Natural killer cell (primary cell): ENCODE measurements at regions not wholly inside any gene's neighbourhood (a gene's known extent, or its start where the extent isn't known, plus 50 kb on each side); places are given as distances from the start of the nearest gene placed in this dataset.

ENCODE experiments used
- ATAC-seq, 3 donors: fragments of 150-1000 bp in 2 of 3; fragments of 200-7000 bp in 1 of 3; cut with Tn5 transposase; 1 replicate in 1 of 3; 2 replicates in 2 of 3; pipeline ENCODE4 v1.10.0; 2021; ENCODE audit warnings: mild to moderate bottlenecking in 2 of 3, moderate library complexity in 2 of 3
- DNase-seq, 2 donors: peaks; one replicate each; pipeline versions ENCODE4 v3.0.0 to v3.0.0-alpha.2; 2013 to 2021; ENCODE audit warnings: mixed read lengths in 1 of 2
- H3K27ac ChIP-seq: one replicate; pipeline ENCODE4 v1.5.1; 2013; ENCODE audit warnings: mild to moderate bottlenecking, low read length
- H3K27me3 ChIP-seq: one replicate; pipeline ENCODE4 v1.6.1; 2013; ENCODE audit warnings: low read length; ENCODE audit not compliant: control insufficient read depth, insufficient read depth
- H3K36me3 ChIP-seq: one replicate; pipeline ENCODE4 v1.6.1; 2013; ENCODE audit warnings: low read length; ENCODE audit not compliant: control insufficient read depth, insufficient read depth
- H3K4me1 ChIP-seq: one replicate; pipeline ENCODE4 v1.6.1; 2013; ENCODE audit warnings: low read length; ENCODE audit not compliant: control insufficient read depth, insufficient read depth
- H3K4me3 ChIP-seq: one replicate; pipeline ENCODE4 v1.5.1; 2013; ENCODE audit warnings: low read length
- H3K9me3 ChIP-seq: one replicate; pipeline ENCODE4 v1.6.1; 2013; ENCODE audit warnings: low read length; ENCODE audit not compliant: control insufficient read depth, insufficient read depth
- H3K27ac Mint-ChIP-seq, 2 donors: one replicate each; pipeline ENCODE4 v1.8.0; 2022; ENCODE audit warnings: mild to moderate bottlenecking in 2 of 2, mixed read lengths in 2 of 2, moderate library complexity in 1 of 2
- H3K27me3 Mint-ChIP-seq, 2 donors: one replicate each; pipeline ENCODE4 v1.8.0; 2022; ENCODE audit warnings: low read depth in 2 of 2, mixed read lengths in 2 of 2
- H3K36me3 Mint-ChIP-seq: one replicate; pipeline ENCODE4 v1.8.0; 2022; ENCODE audit warnings: mixed read lengths
- H3K4me1 Mint-ChIP-seq, 2 donors: one replicate each; pipeline ENCODE4 v1.8.0; 2022; ENCODE audit warnings: mixed read lengths in 2 of 2
- H3K4me3 Mint-ChIP-seq: one replicate; pipeline ENCODE4 v1.8.0; 2022; ENCODE audit warnings: mild to moderate bottlenecking, moderate library complexity, mixed read lengths
- H3K9me3 Mint-ChIP-seq, 2 donors: one replicate each; pipeline ENCODE4 v1.8.0; 2022; ENCODE audit warnings: mixed read lengths in 2 of 2
- WGBS: methylation state at CpG from one replicate; pipeline ENCODE4 v1.1.7; 2013; ENCODE audit warnings: missing lambda C conversion rate; ENCODE audit not compliant: insufficient coverage; 5-methylcytosine and 5-hydroxymethylcytosine counted together
- intact Hi-C: fragments of 100-400 bp; cut with micrococcal nuclease; formaldehyde crosslinking; loops from one replicate; pipeline ENCODE4 v1.14.2; 2022
- TF ChIP-seq, protein P1 (sequence below): fragments of 200-600 bp; IDR thresholded peaks from one replicate; pipeline ENCODE4 v1.8.0; 2022; ENCODE audit warnings: antibody characterized with exemption

GRCh38 chr15:31480356-31481025 is 153.9 kb downstream of the KLF13 start:
- Mint-ChIP-seq H3K27ac (peak overlapping the region in 1 of 2 donors; percentile 13), H3K4me3 (no peak overlapping the region), H3K27me3 (peaks cover 0 to 3% of the 10 kb centered on the region in 2 donors), H3K4me1 (peaks cover 26 to 41% of the 10 kb centered on the region in 2 donors), H3K9me3 (no peaks in the 10 kb centered on the region), H3K36me3 (no peaks in the 10 kb centered on the region)
- Histone ChIP-seq H3K27ac (no peak overlapping the region), H3K27me3 (no peaks in the 10 kb centered on the region), H3K4me3 (no peak overlapping the region), H3K9me3 (no peaks in the 10 kb centered on the region), H3K36me3 (no peaks in the 10 kb centered on the region), H3K4me1 (peaks cover 25% of the 10 kb centered on the region)
- TF ChIP-seq, protein P1, sequence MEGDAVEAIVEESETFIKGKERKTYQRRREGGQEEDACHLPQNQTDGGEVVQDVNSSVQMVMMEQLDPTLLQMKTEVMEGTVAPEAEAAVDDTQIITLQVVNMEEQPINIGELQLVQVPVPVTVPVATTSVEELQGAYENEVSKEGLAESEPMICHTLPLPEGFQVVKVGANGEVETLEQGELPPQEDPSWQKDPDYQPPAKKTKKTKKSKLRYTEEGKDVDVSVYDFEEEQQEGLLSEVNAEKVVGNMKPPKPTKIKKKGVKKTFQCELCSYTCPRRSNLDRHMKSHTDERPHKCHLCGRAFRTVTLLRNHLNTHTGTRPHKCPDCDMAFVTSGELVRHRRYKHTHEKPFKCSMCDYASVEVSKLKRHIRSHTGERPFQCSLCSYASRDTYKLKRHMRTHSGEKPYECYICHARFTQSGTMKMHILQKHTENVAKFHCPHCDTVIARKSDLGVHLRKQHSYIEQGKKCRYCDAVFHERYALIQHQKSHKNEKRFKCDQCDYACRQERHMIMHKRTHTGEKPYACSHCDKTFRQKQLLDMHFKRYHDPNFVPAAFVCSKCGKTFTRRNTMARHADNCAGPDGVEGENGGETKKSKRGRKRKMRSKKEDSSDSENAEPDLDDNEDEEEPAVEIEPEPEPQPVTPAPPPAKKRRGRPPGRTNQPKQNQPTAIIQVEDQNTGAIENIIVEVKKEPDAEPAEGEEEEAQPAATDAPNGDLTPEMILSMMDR = no peak
- ATAC-seq = no peak
- 80% methylated on average over 10 of the region's 12 CpGs for WGBS
- intact Hi-C loops = no loop called here
- no peak for DNase-seq

DNA sequence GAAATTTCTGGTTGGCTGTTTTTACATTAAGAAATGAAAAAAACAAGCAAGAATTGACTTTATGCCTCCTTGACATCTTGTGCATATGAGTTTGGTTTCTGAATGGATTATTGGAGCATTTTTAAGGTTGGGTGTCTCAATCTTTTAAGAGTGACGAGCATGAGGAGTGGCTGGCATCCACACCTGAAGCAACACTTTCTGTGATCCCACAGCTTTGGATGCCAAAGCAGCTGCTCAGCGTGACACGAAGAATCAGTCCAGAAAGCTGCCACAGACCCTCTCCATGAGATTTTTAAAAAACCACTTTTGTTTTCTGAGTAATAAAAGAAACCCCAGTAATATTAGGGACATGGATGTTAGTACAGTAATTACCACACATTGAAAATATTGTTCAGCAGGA is 154.5 kb downstream of the KLF13 start:
- Histone ChIP-seq H3K9me3 (no peaks in the 10 kb centered on the region), H3K27me3 (no peaks in the 10 kb centered on the region), H3K4me3 (no peak overlapping the region), H3K4me1 (peaks cover 25% of the 10 kb centered on the region), H3K27ac (no peak overlapping the region), H3K36me3 (no peaks in the 10 kb centered on the region)
- intact Hi-C loops = no loop called here
- WGBS = 93% methylated on average over 3 of the region's 3 CpGs
- Mint-ChIP-seq H3K4me3 (no peak overlapping the region), H3K4me1 (peaks cover 26 to 41% of the 10 kb centered on the region in 2 donors), H3K27ac (no peak overlapping the region), H3K9me3 (no peaks in the 10 kb centered on the region), H3K36me3 (no peaks in the 10 kb centered on the region), H3K27me3 (peaks cover 0 to 3% of the 10 kb centered on the region in 2 donors)
- DNase-seq (no peak), ATAC-seq (no peak)
- TF ChIP-seq, protein P1 = no peak

GRCh38 chr15:31482122-31482922 is 155.7 kb downstream of the KLF13 start:
- TF ChIP-seq, protein P1 = no peak
- Histone ChIP-seq H3K27ac (no peak overlapping the region), H3K4me1 (peaks cover 25% of the 10 kb centered on the region), H3K9me3 (no peaks in the 10 kb centered on the region), H3K4me3 (peak overlapping the region; percentile 29), H3K27me3 (no peaks in the 10 kb centered on the region), H3K36me3 (no peaks in the 10 kb centered on the region)
- Mint-ChIP-seq H3K27me3 (peaks cover 0 to 3% of the 10 kb centered on the region in 2 donors), H3K9me3 (no peaks in the 10 kb centered on the region), H3K4me3 (peak overlapping the region; percentile 91), H3K36me3 (no peaks in the 10 kb centered on the region), H3K4me1 (peaks cover 26 to 41% of the 10 kb centered on the region in 2 donors), H3K27ac (peak overlapping the region; percentile 65 to 80)
- ATAC-seq = no peak
- WGBS = 95% methylated on average over 36 of the region's 38 CpGs
- DNase-seq = no peak
- intact Hi-C loops = no loop called here
